A549 (cell line): ENCODE measurements at regions not wholly inside any gene's neighbourhood (a gene's known extent, or its start where the extent isn't known, plus 50 kb on each side); places are given as distances from the start of the nearest gene placed in this dataset.

ENCODE experiments used
- ATAC-seq, 2 experiments: fragments of 200-7000 bp in 1 of 2; fragments of >200 bp in 1 of 2; cut with Nextera tagmentation in 1 of 2; cut with Tn5 transposase in 1 of 2; 3 replicates each; pipeline versions ENCODE4 v1.8.0 to v1.9.1; 2018 to 2020; ENCODE audit warnings: mild to moderate bottlenecking in 1 of 2, moderate library complexity in 1 of 2
- CTCF ChIA-PET: fragments of 300-600 bp; sonication (Branson Sonifier 250); formaldehyde crosslinking; extraction: SDS; loops from one replicate; lab custom pipeline; 2021; ENCODE audit warnings: antibody characterized with exemption, inconsistent platforms; lab: Yijun Ruan, JAX
- POLR2A ChIA-PET: fragments of 350-600 bp; formaldehyde crosslinking; extraction: SDS; loops from one replicate; lab custom pipeline; 2021; ENCODE audit warnings: antibody characterized with exemption, inconsistent platforms; lab: Yijun Ruan, JAX
- DNase-seq, 2 experiments: peaks; one replicate each; pipeline versions ENCODE4 v3.0.0 to v3.0.0-alpha.2; 2011 to 2016; ENCODE audit warnings: low read depth in 1 of 2, low spot score in 1 of 2
- FAIRE-seq: peaks from 2 replicates; lab custom pipeline; 2011; peaks lifted over from hg19 to GRCh38; lab: Jason Lieb, UNC
- H3K27ac ChIP-seq, 2 experiments: fragments of >200 bp; sonication (Bioruptor Twin); formaldehyde crosslinking; 3 replicates each; pipeline ENCODE4 v1.5.1; 2016 to 2017
- H3K4me1 ChIP-seq: fragments of >200 bp; sonication (Bioruptor Twin); formaldehyde crosslinking; 3 replicates; pipeline ENCODE4 v1.6.1; 2016
- H3K4me2 ChIP-seq: fragments of >200 bp; sonication (Bioruptor Twin); formaldehyde crosslinking; 3 replicates; pipeline ENCODE4 v1.6.1; 2016
- H3K4me3 ChIP-seq: fragments of >200 bp; sonication (Bioruptor Twin); formaldehyde crosslinking; 3 replicates; pipeline ENCODE4 v1.5.1; 2016
- H3K9me3 ChIP-seq: fragments of >200 bp; sonication (Bioruptor Twin); formaldehyde crosslinking; 3 replicates; pipeline ENCODE4 v1.6.1; 2016
- BCL3 ChIP-seq: fragments of >200 bp; sonication (Bioruptor Twin); formaldehyde crosslinking; IDR thresholded peaks from 3 replicates; pipeline ENCODE4 v1.6.1; 2016
- BHLHE40 ChIP-seq: IDR thresholded peaks from 2 replicates; pipeline ENCODE4 v1.6.1; 2012; ENCODE audit warnings: low read depth, low read length, inconsistent platforms
- CHD2 ChIP-seq: fragments of 150-350 bp; IDR thresholded peaks from 2 replicates; pipeline ENCODE4 v1.6.1; 2014; ENCODE audit warnings: low read length; ENCODE audit not compliant: partially characterized antibody
- CHD4 ChIP-seq: fragments of 200-600 bp; sonication (generic); IDR thresholded peaks from 2 replicates; pipeline ENCODE4 v1.6.1; 2016; ENCODE audit warnings: antibody characterized with exemption, mild to moderate bottlenecking, borderline replicate concordance
- CTCF ChIP-seq: fragments of >200 bp; sonication (Bioruptor Twin); formaldehyde crosslinking; IDR thresholded peaks from 3 replicates; pipeline ENCODE4 v1.5.1; 2016
- HES2 ChIP-seq: fragments of >200 bp; sonication (Bioruptor Twin); formaldehyde crosslinking; IDR thresholded peaks from 2 replicates; pipeline ENCODE4 v1.6.1; 2016
- HMGXB4 ChIP-seq: fragments of 250-450 bp; sonication (Bioruptor Pico); IDR thresholded peaks from 2 replicates; pipeline ENCODE4 v1.5.0; 2021; ENCODE audit warnings: mild to moderate bottlenecking, moderate library complexity, borderline replicate concordance
- HOXA7 ChIP-seq: fragments of 250-450 bp; sonication (Bioruptor Pico); IDR thresholded peaks from 2 replicates; pipeline ENCODE4 v1.5.0; 2020; ENCODE audit warnings: mild to moderate bottlenecking, moderate library complexity
- HOXB5 ChIP-seq: fragments of 250-450 bp; sonication (Bioruptor Pico); IDR thresholded peaks from 2 replicates; pipeline ENCODE4 v1.5.0; 2020; ENCODE audit warnings: mild to moderate bottlenecking, moderate library complexity
- KDM1A ChIP-seq: fragments of 200-600 bp; sonication (generic); IDR thresholded peaks from 2 replicates; pipeline ENCODE4 v1.6.1; 2016; ENCODE audit warnings: low read depth, mild to moderate bottlenecking
- NFE2L2 ChIP-seq: fragments of 150-350 bp; conservative IDR thresholded peaks from 2 replicates; pipeline ENCODE4 v1.6.1; 2014; ENCODE audit warnings: low read length
- PHF8 ChIP-seq: fragments of 200-600 bp; sonication (generic); IDR thresholded peaks from 2 replicates; pipeline ENCODE4 v1.6.1; 2016; ENCODE audit warnings: low read depth, mild to moderate bottlenecking, antibody characterized with exemption, moderate library complexity, borderline replicate concordance
- RAD21 ChIP-seq, 2 experiments: fragments of >200 bp in 1 of 2; sonication (Bioruptor Twin) in 1 of 2; formaldehyde crosslinking in 1 of 2; IDR thresholded peaks in 1 of 2; conservative IDR thresholded peaks in 1 of 2; 2 replicates in 1 of 2; 3 replicates in 1 of 2; pipeline ENCODE4 v1.6.1; 2012 to 2018; ENCODE audit warnings: inconsistent platforms in 1 of 2
- RCOR1 ChIP-seq: fragments of 150-350 bp; IDR thresholded peaks from 2 replicates; pipeline ENCODE4 v1.6.1; 2014; ENCODE audit warnings: antibody characterized with exemption, low read length, low read depth
- SMC3 ChIP-seq: fragments of >200 bp; sonication (Bioruptor Twin); formaldehyde crosslinking; IDR thresholded peaks from 3 replicates; pipeline ENCODE4 v1.6.1; 2018; ENCODE audit warnings: inconsistent platforms
- TP53 ChIP-seq: fragments of 250-450 bp; sonication (Bioruptor Pico); IDR thresholded peaks from 2 replicates; pipeline ENCODE4 v1.5.0; 2021; ENCODE audit warnings: mild to moderate bottlenecking, moderate library complexity
- USF2 ChIP-seq: fragments of 450-650 bp; IDR thresholded peaks from 2 replicates; pipeline ENCODE4 v1.6.1; 2014; ENCODE audit warnings: antibody characterized with exemption
- WGBS: methylation state at CpG from one replicate; pipeline ENCODE4 v1.1.6; 2017; ENCODE audit errors: missing lambda C conversion rate; 5-methylcytosine and 5-hydroxymethylcytosine counted together

- FAIRE-seq (no peak), ATAC-seq (no peak)
- POLR2A ChIA-PET = no interaction called here
Measured at GRCh38 chr7:15016315-15016667, 113.7 kb upstream of the DGKB start.

GRCh38 chr7:15015545-15016314 lies 113.2 kb upstream of the DGKB start:
- CTCF ChIA-PET = interaction anchor here (0.6 to 1.5 kb wide), 12 partner anchors 9 to 1738 kb away, joined by 3 to 8 read pairs (median 4); no protein-coding TSS in a partner anchor
- no peaks in the 10 kb centered on the region for H3K9me3 ChIP-seq
- WGBS = 24% methylated on average over 8 of the region's 8 CpGs
- POLR2A ChIA-PET = no interaction called here
- FAIRE-seq = no peak
- DNase-seq = peak; percentile 26 to 69
- peak; percentile 84 to 96 for ATAC-seq
- no peak overlapping the region for H3K4me3 ChIP-seq
- H3K4me1 ChIP-seq = no peaks in the 10 kb centered on the region
- H3K27ac ChIP-seq = no peak overlapping the region
- H3K4me2 ChIP-seq = peak overlapping the region; percentile 62
- TF ChIP-seq BHLHE40 (no peak), CTCF (peak; percentile 66), RAD21 (conservative IDR thresholded peaks at IDR 0.05 in 1 of 2, IDR thresholded peaks at IDR 0.05 in 1 of 2) (peak; percentile 55 to 57; a peak in 4 of 5 replicates), TP53 (CRISPR knock-in tag) (no peak), HOXA7 (CRISPR knock-in tag) (no peak), HMGXB4 (CRISPR knock-in tag) (no peak), HOXB5 (CRISPR knock-in tag) (no peak), CHD2 (no peak), PHF8 (no peak), HES2 (no peak), RCOR1 (no peak), KDM1A (no peak), USF2 (no peak), CHD4 (no peak), SMC3 (peak; percentile 63), NFE2L2 (no peak)

More at GRCh38 chr7:15016315-15016667, 113.7 kb upstream of the DGKB start:
- DNase-seq = no peak
- no peak for TF ChIP-seq BCL3
- peak; percentile 14 for TF ChIP-seq CTCF
- Histone ChIP-seq H3K27ac (no peak overlapping the region), H3K9me3 (no peaks in the 10 kb centered on the region), H3K4me3 (no peak overlapping the region), H3K4me1 (no peaks in the 10 kb centered on the region), H3K4me2 (no peak overlapping the region)
- CTCF ChIA-PET = interaction anchor here (0.6 to 1.5 kb wide), 11 partner anchors 9 to 1738 kb away, joined by 3 to 8 read pairs (median 4); no protein-coding TSS in a partner anchor
- WGBS = 3% methylated on average over 4 of the region's 4 CpGs
